ENCODE measurements at regions not wholly inside any gene's neighbourhood (a gene's known extent, or its start where the extent isn't known, plus 50 kb on each side); places are given as distances from the start of the nearest gene placed in this dataset.

DNA sequence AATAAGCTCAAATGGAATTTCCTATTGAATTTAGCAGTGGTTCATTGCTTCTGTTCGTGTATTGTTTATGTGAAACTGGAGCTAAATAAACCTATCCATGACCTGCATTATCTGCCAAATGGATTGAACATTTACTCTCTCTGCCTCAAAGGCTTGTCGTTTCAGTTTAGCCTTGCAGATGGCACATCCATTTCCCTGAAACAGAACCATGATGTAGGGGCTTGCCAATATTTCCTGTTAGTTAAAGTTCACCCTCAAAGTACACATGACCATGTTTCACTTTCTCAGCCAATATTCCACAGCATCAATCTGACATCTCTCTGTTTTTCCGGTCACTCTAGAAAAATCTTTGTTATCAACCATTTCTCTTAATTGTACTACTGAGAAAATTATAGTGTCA, 545.3 kb downstream of the TAF11L14 start:
- TF ChIP-seq ZNF24 (tag by site-specific recombination; IDR thresholded peaks at IDR 0.05) (no peak), TCF7L2 (IDR thresholded peaks at IDR 0.05; ENCODE audit: borderline replicate concordance, low read depth, low read length) (no peak), ZFP69B (tag by site-specific recombination; IDR thresholded peaks at IDR 0.05) (no peak), ZNF510 (tag by site-specific recombination; IDR thresholded peaks at IDR 0.05; ENCODE audit: insufficient replicate concordance) (no peak), ZNF473 (tag by site-specific recombination; IDR thresholded peaks at IDR 0.05) (no peak)
- TF ChIP-seq, protein P1, sequence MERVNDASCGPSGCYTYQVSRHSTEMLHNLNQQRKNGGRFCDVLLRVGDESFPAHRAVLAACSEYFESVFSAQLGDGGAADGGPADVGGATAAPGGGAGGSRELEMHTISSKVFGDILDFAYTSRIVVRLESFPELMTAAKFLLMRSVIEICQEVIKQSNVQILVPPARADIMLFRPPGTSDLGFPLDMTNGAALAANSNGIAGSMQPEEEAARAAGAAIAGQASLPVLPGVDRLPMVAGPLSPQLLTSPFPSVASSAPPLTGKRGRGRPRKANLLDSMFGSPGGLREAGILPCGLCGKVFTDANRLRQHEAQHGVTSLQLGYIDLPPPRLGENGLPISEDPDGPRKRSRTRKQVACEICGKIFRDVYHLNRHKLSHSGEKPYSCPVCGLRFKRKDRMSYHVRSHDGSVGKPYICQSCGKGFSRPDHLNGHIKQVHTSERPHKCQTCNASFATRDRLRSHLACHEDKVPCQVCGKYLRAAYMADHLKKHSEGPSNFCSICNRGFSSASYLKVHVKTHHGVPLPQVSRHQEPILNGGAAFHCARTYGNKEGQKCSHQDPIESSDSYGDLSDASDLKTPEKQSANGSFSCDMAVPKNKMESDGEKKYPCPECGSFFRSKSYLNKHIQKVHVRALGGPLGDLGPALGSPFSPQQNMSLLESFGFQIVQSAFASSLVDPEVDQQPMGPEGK (tag by site-specific recombination; IDR thresholded peaks at IDR 0.05) = no peak
- TF ChIP-seq, protein P2, sequence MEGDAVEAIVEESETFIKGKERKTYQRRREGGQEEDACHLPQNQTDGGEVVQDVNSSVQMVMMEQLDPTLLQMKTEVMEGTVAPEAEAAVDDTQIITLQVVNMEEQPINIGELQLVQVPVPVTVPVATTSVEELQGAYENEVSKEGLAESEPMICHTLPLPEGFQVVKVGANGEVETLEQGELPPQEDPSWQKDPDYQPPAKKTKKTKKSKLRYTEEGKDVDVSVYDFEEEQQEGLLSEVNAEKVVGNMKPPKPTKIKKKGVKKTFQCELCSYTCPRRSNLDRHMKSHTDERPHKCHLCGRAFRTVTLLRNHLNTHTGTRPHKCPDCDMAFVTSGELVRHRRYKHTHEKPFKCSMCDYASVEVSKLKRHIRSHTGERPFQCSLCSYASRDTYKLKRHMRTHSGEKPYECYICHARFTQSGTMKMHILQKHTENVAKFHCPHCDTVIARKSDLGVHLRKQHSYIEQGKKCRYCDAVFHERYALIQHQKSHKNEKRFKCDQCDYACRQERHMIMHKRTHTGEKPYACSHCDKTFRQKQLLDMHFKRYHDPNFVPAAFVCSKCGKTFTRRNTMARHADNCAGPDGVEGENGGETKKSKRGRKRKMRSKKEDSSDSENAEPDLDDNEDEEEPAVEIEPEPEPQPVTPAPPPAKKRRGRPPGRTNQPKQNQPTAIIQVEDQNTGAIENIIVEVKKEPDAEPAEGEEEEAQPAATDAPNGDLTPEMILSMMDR (tag by site-specific recombination; IDR thresholded peaks at IDR 0.05) = no peak

Measured in HEK293 (cell line).